ENCODE measurements at regions not wholly inside any gene's neighbourhood (a gene's known extent, or its start where the extent isn't known, plus 50 kb on each side); places are given as distances from the start of the nearest gene placed in this dataset.

- TF ChIP-seq, protein P1, sequence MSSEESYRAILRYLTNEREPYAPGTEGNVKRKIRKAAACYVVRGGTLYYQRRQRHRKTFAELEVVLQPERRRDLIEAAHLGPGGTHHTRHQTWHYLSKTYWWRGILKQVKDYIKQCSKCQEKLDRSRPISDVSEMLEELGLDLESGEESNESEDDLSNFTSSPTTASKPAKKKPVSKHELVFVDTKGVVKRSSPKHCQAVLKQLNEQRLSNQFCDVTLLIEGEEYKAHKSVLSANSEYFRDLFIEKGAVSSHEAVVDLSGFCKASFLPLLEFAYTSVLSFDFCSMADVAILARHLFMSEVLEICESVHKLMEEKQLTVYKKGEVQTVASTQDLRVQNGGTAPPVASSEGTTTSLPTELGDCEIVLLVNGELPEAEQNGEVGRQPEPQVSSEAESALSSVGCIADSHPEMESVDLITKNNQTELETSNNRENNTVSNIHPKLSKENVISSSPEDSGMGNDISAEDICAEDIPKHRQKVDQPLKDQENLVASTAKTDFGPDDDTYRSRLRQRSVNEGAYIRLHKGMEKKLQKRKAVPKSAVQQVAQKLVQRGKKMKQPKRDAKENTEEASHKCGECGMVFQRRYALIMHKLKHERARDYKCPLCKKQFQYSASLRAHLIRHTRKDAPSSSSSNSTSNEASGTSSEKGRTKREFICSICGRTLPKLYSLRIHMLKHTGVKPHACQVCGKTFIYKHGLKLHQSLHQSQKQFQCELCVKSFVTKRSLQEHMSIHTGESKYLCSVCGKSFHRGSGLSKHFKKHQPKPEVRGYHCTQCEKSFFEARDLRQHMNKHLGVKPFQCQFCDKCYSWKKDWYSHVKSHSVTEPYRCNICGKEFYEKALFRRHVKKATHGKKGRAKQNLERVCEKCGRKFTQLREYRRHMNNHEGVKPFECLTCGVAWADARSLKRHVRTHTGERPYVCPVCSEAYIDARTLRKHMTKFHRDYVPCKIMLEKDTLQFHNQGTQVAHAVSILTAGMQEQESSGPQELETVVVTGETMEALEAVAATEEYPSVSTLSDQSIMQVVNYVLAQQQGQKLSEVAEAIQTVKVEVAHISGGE (CRISPR knock-in tag; IDR thresholded peaks at IDR 0.05) = no peak
- TF ChIP-seq, protein P2, sequence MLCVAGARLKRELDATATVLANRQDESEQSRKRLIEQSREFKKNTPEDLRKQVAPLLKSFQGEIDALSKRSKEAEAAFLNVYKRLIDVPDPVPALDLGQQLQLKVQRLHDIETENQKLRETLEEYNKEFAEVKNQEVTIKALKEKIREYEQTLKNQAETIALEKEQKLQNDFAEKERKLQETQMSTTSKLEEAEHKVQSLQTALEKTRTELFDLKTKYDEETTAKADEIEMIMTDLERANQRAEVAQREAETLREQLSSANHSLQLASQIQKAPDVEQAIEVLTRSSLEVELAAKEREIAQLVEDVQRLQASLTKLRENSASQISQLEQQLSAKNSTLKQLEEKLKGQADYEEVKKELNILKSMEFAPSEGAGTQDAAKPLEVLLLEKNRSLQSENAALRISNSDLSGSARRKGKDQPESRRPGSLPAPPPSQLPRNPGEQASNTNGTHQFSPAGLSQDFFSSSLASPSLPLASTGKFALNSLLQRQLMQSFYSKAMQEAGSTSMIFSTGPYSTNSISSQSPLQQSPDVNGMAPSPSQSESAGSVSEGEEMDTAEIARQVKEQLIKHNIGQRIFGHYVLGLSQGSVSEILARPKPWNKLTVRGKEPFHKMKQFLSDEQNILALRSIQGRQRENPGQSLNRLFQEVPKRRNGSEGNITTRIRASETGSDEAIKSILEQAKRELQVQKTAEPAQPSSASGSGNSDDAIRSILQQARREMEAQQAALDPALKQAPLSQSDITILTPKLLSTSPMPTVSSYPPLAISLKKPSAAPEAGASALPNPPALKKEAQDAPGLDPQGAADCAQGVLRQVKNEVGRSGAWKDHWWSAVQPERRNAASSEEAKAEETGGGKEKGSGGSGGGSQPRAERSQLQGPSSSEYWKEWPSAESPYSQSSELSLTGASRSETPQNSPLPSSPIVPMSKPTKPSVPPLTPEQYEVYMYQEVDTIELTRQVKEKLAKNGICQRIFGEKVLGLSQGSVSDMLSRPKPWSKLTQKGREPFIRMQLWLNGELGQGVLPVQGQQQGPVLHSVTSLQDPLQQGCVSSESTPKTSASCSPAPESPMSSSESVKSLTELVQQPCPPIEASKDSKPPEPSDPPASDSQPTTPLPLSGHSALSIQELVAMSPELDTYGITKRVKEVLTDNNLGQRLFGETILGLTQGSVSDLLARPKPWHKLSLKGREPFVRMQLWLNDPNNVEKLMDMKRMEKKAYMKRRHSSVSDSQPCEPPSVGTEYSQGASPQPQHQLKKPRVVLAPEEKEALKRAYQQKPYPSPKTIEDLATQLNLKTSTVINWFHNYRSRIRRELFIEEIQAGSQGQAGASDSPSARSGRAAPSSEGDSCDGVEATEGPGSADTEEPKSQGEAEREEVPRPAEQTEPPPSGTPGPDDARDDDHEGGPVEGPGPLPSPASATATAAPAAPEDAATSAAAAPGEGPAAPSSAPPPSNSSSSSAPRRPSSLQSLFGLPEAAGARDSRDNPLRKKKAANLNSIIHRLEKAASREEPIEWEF (IDR thresholded peaks at IDR 0.05; ENCODE audit: insufficient replicate concordance, low read depth, low read length) = no peak
- peak; percentile 75 for TF ChIP-seq IKZF1 (conservative IDR thresholded peaks at IDR 0.05)
- no peak for TF ChIP-seq LARP7 (IDR thresholded peaks at IDR 0.05)
- TF ChIP-seq ESRRA (IDR thresholded peaks at IDR 0.05; ENCODE audit: low read length) = no peak
- TF ChIP-seq, protein P3, sequence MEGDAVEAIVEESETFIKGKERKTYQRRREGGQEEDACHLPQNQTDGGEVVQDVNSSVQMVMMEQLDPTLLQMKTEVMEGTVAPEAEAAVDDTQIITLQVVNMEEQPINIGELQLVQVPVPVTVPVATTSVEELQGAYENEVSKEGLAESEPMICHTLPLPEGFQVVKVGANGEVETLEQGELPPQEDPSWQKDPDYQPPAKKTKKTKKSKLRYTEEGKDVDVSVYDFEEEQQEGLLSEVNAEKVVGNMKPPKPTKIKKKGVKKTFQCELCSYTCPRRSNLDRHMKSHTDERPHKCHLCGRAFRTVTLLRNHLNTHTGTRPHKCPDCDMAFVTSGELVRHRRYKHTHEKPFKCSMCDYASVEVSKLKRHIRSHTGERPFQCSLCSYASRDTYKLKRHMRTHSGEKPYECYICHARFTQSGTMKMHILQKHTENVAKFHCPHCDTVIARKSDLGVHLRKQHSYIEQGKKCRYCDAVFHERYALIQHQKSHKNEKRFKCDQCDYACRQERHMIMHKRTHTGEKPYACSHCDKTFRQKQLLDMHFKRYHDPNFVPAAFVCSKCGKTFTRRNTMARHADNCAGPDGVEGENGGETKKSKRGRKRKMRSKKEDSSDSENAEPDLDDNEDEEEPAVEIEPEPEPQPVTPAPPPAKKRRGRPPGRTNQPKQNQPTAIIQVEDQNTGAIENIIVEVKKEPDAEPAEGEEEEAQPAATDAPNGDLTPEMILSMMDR (IDR thresholded peaks at IDR 0.05 in 2 of 3, conservative IDR thresholded peaks at IDR 0.05 in 1 of 3; ENCODE audit: control insufficient read depth in 2 of 3, extremely low read depth in 1 of 3, insufficient read depth in 1 of 3, low read depth in 3 of 3, low read length in 3 of 3) = no peak
- TF ChIP-seq, protein P4, sequence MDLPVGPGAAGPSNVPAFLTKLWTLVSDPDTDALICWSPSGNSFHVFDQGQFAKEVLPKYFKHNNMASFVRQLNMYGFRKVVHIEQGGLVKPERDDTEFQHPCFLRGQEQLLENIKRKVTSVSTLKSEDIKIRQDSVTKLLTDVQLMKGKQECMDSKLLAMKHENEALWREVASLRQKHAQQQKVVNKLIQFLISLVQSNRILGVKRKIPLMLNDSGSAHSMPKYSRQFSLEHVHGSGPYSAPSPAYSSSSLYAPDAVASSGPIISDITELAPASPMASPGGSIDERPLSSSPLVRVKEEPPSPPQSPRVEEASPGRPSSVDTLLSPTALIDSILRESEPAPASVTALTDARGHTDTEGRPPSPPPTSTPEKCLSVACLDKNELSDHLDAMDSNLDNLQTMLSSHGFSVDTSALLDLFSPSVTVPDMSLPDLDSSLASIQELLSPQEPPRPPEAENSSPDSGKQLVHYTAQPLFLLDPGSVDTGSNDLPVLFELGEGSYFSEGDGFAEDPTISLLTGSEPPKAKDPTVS (IDR thresholded peaks at IDR 0.05; ENCODE audit: low read depth, low read length) = no peak
- TF ChIP-seq POU2F2 (IDR thresholded peaks at IDR 0.05; ENCODE audit: borderline replicate concordance, low read depth, low read length) = 0 out of 3 replicates have a peak, but pooled peaks have one; percentile 25
- TF ChIP-seq, protein P5, sequence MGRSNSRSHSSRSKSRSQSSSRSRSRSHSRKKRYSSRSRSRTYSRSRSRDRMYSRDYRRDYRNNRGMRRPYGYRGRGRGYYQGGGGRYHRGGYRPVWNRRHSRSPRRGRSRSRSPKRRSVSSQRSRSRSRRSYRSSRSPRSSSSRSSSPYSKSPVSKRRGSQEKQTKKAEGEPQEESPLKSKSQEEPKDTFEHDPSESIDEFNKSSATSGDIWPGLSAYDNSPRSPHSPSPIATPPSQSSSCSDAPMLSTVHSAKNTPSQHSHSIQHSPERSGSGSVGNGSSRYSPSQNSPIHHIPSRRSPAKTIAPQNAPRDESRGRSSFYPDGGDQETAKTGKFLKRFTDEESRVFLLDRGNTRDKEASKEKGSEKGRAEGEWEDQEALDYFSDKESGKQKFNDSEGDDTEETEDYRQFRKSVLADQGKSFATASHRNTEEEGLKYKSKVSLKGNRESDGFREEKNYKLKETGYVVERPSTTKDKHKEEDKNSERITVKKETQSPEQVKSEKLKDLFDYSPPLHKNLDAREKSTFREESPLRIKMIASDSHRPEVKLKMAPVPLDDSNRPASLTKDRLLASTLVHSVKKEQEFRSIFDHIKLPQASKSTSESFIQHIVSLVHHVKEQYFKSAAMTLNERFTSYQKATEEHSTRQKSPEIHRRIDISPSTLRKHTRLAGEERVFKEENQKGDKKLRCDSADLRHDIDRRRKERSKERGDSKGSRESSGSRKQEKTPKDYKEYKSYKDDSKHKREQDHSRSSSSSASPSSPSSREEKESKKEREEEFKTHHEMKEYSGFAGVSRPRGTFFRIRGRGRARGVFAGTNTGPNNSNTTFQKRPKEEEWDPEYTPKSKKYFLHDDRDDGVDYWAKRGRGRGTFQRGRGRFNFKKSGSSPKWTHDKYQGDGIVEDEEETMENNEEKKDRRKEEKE (IDR thresholded peaks at IDR 0.05) = no peak
- TF ChIP-seq SMC3 (IDR thresholded peaks at IDR 0.05; ENCODE audit: borderline replicate concordance, low read length) = no peak
- peak; percentile 83 for TF ChIP-seq BCL11A (IDR thresholded peaks at IDR 0.05; ENCODE audit: low read depth, low read length)
- TF ChIP-seq NR2C1 (IDR thresholded peaks at IDR 0.05) = no peak
- TF ChIP-seq GATAD2B (conservative IDR thresholded peaks at IDR 0.05; ENCODE audit: low read depth) = no peak; the same call in none of the 2 replicates
Measured at GRCh38 chr4:26175006-26175786, 145.6 kb upstream of the RBPJ start (continued).
